Fibroblast of villous mesenchyme (primary cell): ENCODE measurements at regions not wholly inside any gene's neighbourhood (a gene's known extent, or its start where the extent isn't known, plus 50 kb on each side); places are given as distances from the start of the nearest gene placed in this dataset.

ENCODE experiments used
- DNase-seq: peaks from one replicate; pipeline ENCODE4 v3.0.0-alpha.2; 2010; ENCODE audit warnings: low read depth
- H3K4me3 ChIP-seq: 2 replicates; pipeline ENCODE4 v1.5.1; 2011; ENCODE audit warnings: low read depth, mild to moderate bottlenecking, low read length
- TF ChIP-seq, protein P1 (sequence below): IDR thresholded peaks from 2 replicates; pipeline ENCODE4 v1.5.1; 2012; ENCODE audit warnings: low read depth, mild to moderate bottlenecking, low read length; ENCODE audit not compliant: insufficient read depth

DNA sequence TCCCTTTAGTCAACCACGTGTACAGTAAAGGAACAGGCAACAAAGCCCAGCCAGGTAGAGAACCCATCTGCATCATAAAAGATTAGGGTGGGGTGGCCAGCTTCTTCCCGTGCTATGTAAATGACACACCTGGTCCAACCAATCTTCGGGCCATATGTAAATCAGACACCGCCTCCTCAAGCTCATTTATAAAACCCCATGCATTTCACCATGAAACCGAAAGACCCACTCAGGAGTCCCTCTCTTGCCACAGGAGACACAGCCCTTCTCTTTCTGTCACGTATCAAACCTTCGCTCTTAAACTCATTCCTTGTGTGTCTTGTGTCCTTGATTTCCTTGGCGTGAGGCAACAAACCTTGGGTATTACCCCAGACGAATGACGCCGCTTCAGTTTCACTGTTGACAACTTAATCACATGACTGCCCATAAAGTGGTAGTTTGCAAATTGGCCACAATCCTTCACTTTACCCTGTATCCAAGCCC, 59.8 kb upstream of the TBPL2 start:
- DNase-seq, result peak; percentile 39
- TF ChIP-seq, protein P1, sequence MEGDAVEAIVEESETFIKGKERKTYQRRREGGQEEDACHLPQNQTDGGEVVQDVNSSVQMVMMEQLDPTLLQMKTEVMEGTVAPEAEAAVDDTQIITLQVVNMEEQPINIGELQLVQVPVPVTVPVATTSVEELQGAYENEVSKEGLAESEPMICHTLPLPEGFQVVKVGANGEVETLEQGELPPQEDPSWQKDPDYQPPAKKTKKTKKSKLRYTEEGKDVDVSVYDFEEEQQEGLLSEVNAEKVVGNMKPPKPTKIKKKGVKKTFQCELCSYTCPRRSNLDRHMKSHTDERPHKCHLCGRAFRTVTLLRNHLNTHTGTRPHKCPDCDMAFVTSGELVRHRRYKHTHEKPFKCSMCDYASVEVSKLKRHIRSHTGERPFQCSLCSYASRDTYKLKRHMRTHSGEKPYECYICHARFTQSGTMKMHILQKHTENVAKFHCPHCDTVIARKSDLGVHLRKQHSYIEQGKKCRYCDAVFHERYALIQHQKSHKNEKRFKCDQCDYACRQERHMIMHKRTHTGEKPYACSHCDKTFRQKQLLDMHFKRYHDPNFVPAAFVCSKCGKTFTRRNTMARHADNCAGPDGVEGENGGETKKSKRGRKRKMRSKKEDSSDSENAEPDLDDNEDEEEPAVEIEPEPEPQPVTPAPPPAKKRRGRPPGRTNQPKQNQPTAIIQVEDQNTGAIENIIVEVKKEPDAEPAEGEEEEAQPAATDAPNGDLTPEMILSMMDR, result no peak
- H3K4me3 ChIP-seq, result peak overlapping the region; percentile 1

DNA sequence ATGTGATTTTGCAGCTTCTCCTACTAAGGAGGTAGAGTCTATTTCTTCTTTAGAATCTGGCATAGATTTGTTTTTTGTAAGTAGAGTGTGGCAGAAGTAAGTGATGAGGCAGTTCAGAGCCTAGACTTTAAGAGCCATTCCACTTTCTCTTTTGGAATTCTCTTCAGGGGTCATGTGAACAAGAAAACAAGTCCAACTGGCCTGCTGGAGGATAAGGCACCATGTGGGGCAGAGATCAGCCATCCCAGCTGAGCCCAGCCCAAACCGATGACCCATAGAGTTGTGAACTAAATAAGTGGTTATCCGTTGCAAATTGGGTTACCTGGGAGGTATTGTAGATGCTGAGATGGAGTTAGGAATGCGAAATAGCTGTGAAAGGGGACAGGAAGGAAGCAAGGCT, 60.3 kb upstream of the TBPL2 start:
- no peak overlapping the region for H3K4me3 ChIP-seq
- DNase-seq, result no peak
- TF ChIP-seq, protein P1, result no peak

DNA sequence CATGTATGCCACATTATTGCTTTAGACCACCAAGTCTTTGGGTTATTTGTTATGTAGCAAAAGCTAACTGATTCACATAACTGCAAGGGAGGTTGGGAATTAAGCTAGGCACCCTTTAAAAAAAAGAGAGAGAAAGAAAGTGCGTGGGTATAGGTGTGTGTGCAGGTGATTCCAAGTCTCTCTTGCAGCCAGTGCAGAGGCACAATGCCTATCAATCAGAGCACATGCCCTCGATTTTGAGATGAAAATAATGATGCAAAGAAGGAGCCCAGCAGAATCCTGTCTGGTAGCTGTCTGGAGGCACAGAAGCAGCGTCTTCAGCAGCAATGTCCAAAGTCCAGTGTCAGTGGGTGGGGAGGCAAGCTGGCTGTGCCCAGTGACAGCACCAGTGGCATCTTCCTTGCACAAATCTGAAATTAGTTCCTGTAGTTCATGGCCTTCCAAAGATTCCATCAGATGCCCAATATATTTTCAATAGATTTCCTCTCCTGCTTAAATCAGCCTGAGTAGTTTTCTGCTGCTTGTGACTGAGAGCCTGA, 62.4 kb upstream of the TBPL2 start:
- DNase-seq, result no peak
- TF ChIP-seq, protein P1, result no peak
- no peak overlapping the region for H3K4me3 ChIP-seq

DNA sequence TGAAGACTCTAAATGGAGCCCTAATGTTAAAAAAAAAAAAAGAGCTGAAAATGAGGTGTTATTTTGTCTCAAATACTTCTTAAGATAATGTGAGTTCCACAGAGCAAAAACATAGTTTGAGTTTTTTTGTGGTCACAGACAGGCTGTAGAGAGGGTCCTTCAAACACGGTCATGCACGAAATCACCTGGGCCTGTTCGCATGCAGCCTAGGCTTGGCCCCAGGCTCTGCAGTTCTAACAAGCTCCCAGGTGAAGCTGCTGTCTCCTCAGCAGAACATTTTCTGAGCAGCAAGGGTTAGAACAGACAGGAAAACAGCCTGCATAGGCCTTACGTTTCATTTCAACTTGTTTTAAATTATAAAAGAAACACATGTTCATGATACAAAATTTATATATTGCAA, 65.4 kb upstream of the TBPL2 start:
- no peak overlapping the region for H3K4me3 ChIP-seq
- TF ChIP-seq, protein P1, result no peak
- no peak for DNase-seq

DNA sequence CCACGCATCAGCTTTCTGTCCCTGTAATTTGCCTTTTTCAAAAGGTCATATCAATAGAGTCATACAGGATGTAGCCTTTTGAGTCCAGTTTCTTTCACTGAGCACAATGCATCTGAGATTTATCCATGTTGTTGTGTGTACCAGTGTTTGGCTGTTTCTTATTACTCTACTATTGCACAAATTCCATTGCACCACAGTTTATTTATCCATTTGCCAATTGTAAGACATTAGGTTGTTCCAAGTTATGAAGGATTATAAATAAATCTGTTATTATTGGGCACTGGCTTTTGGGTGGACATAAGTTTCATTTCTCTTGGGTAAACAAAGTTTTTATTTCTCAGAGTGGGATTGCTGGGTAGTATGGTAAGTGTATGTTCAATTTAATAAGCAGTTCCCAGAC, 68.3 kb upstream of the TBPL2 start:
- DNase-seq, result no peak
- no peak overlapping the region for H3K4me3 ChIP-seq
- TF ChIP-seq, protein P1, result no peak

DNA sequence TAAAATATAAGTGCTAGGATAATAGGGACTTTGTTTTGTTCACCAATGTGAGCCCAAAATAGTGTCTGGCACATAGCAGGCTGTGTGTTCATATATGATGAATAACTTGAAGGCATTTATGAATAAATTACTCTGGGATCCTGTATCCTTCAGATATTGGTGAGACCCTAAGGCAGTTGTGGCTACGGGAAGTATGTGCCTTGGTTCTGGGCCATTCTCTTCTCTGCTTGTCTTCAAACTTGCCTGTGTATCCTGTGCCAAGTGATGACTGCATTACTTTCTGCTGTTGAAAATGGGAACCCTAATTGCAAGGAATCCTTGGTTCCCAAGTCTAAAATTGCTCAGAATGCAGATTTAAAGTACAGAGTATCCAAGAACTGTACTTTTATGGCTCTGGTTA, 67.6 kb upstream of the KTN1 start:
- no peak overlapping the region for H3K4me3 ChIP-seq
- TF ChIP-seq, protein P1, result no peak
- DNase-seq, result no peak

DNA sequence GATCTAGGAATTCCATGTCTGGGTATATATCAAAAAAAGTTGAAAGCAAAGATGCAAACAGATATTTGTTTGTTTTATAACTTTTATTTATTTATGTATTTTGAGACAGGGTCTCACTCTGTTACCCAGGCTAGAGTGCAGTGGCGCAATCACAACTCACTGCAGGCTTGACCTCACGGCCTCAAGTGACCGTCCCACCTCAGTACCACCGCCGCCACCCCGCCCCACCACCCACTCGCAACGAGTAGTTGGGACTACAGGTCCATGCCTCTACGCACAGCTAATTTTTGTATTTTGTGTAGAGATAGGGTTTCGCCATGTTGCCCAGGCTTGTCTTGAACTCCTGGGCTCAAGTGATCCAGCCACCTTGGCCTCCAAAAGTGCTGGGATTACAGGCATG, 66.5 kb upstream of the KTN1 start:
- H3K4me3 ChIP-seq, result no peak overlapping the region
- TF ChIP-seq, protein P1, result no peak
- no peak for DNase-seq
